ENCODE measurements at regions not wholly inside any gene's neighbourhood (a gene's known extent, or its start where the extent isn't known, plus 50 kb on each side); places are given as distances from the start of the nearest gene placed in this dataset.
"Not testable (repeated sequence)": the region's sequence is repeated elsewhere in the genome, so short reads cannot be mapped to it uniquely, and the experiment has no call there.

GRCh38 chr5:58299256-58299655 is 160.6 kb downstream of the PLK2 start:
- no peaks in the 10 kb centered on the region for H3K9me3 Mint-ChIP-seq (ENCODE audit: unreplicated experiment)

GRCh38 chr5:58294598-58295305 is 165.1 kb downstream of the PLK2 start:
- no peaks in the 10 kb centered on the region for H3K27me3 Mint-ChIP-seq (ENCODE audit: unreplicated experiment)
- H3K36me3 Mint-ChIP-seq (ENCODE audit: unreplicated experiment): no peaks in the 10 kb centered on the region
- no peak for TF ChIP-seq CTCF (IDR thresholded peaks at IDR 0.05; ENCODE audit: partially characterized antibody, unreplicated experiment)
- no peak for DNase-seq
- H3K4me1 Mint-ChIP-seq (ENCODE audit: low read depth, unreplicated experiment): no peaks in the 10 kb centered on the region
- H3K9me3 Mint-ChIP-seq (ENCODE audit: unreplicated experiment): no peaks in the 10 kb centered on the region
- H3K27ac Mint-ChIP-seq (ENCODE audit: unreplicated experiment): no peak overlapping the region
- no peak overlapping the region for H3K4me3 Mint-ChIP-seq (ENCODE audit: unreplicated experiment)

More at GRCh38 chr5:58299256-58299655, 160.6 kb downstream of the PLK2 start:
- no peak for DNase-seq
- no peak overlapping the region for H3K27ac Mint-ChIP-seq (ENCODE audit: unreplicated experiment)
- H3K27me3 Mint-ChIP-seq (ENCODE audit: unreplicated experiment): no peaks in the 10 kb centered on the region
- no peaks in the 10 kb centered on the region for H3K4me1 Mint-ChIP-seq (ENCODE audit: low read depth, unreplicated experiment)
- no peak for TF ChIP-seq CTCF (IDR thresholded peaks at IDR 0.05; ENCODE audit: partially characterized antibody, unreplicated experiment)
- no peaks in the 10 kb centered on the region for H3K36me3 Mint-ChIP-seq (ENCODE audit: unreplicated experiment)
- H3K4me3 Mint-ChIP-seq (ENCODE audit: unreplicated experiment): no peak overlapping the region

GRCh38 chr5:58288275-58288674 is 171.6 kb downstream of the PLK2 start:
- not testable (repeated sequence) for H3K4me3 Mint-ChIP-seq (ENCODE audit: unreplicated experiment); H3K27ac Mint-ChIP-seq (ENCODE audit: unreplicated experiment); H3K9me3 Mint-ChIP-seq (ENCODE audit: unreplicated experiment); H3K4me1 Mint-ChIP-seq (ENCODE audit: low read depth, unreplicated experiment); H3K27me3 Mint-ChIP-seq (ENCODE audit: unreplicated experiment); H3K36me3 Mint-ChIP-seq (ENCODE audit: unreplicated experiment); DNase-seq

- no peaks in the 10 kb centered on the region for H3K9me3 Mint-ChIP-seq (ENCODE audit: unreplicated experiment)
- H3K27me3 Mint-ChIP-seq (ENCODE audit: unreplicated experiment): no peaks in the 10 kb centered on the region
- H3K4me3 Mint-ChIP-seq (ENCODE audit: unreplicated experiment): no peak overlapping the region
- H3K36me3 Mint-ChIP-seq (ENCODE audit: unreplicated experiment): no peaks in the 10 kb centered on the region
- H3K4me1 Mint-ChIP-seq (ENCODE audit: low read depth, unreplicated experiment): no peaks in the 10 kb centered on the region
- TF ChIP-seq CTCF (IDR thresholded peaks at IDR 0.05; ENCODE audit: partially characterized antibody, unreplicated experiment): no peak
- DNase-seq: no peak
- H3K27ac Mint-ChIP-seq (ENCODE audit: unreplicated experiment): no peak overlapping the region
Measured at GRCh38 chr5:58286741-58287140, 173.1 kb downstream of the PLK2 start.

- DNase-seq: no peak
- Mint-ChIP-seq H3K4me1 (ENCODE audit: low read depth, unreplicated experiment) (no peaks in the 10 kb centered on the region), H3K4me3 (ENCODE audit: unreplicated experiment) (no peak overlapping the region), H3K9me3 (ENCODE audit: unreplicated experiment) (no peaks in the 10 kb centered on the region), H3K27me3 (ENCODE audit: unreplicated experiment) (no peaks in the 10 kb centered on the region), H3K36me3 (ENCODE audit: unreplicated experiment) (no peaks in the 10 kb centered on the region), H3K27ac (ENCODE audit: unreplicated experiment) (no peak overlapping the region)
- TF ChIP-seq CTCF (IDR thresholded peaks at IDR 0.05; ENCODE audit: partially characterized antibody, unreplicated experiment): no peak
Measured at GRCh38 chr5:58285900-58286299, 174.0 kb downstream of the PLK2 start.
